GM12878 (cell line): ENCODE measurements at regions not wholly inside any gene's neighbourhood (a gene's known extent, or its start where the extent isn't known, plus 50 kb on each side); places are given as distances from the start of the nearest gene placed in this dataset.

Experiments used
- ATAC-seq: fragments of 200-7000 bp; cut with Tn5 transposase; 3 replicates; pipeline ENCODE4 v1.9.1; 2020; ENCODE audit warnings: mild to moderate bottlenecking, moderate library complexity
- BruUV-seq: library from RNA; stranded (reverse); fragments of 400-500 nt; replicated peaks from 2 replicates; lab custom pipeline; 2021; lab: Mats Ljungman, UMichigan
- CTCF ChIA-PET: fragments of 300-600 bp; sonication (Branson Sonifier 250); formaldehyde crosslinking; extraction: SDS; loops from one replicate; lab custom pipeline; 2021; ENCODE audit warnings: inconsistent platforms; lab: Yijun Ruan, JAX
- POLR2A ChIA-PET: fragments of 350-600 bp; formaldehyde crosslinking; extraction: SDS; loops from one replicate; lab custom pipeline; 2021; ENCODE audit warnings: inconsistent platforms; lab: Charles Lee
- RAD21 ChIA-PET: fragments of 300-600 bp; sonication (Branson Sonifier 250); formaldehyde crosslinking; loops from one replicate; lab custom pipeline; 2023; ENCODE audit warnings: antibody characterized with exemption; ENCODE audit not compliant: unreplicated experiment; lab: Charles Lee
- SMC1A ChIA-PET: fragments of 300-600 bp; sonication (Branson Sonifier 250); formaldehyde crosslinking; loops from one replicate; lab custom pipeline; 2023; ENCODE audit not compliant: unreplicated experiment, uncharacterized antibody; lab: Charles Lee
- DNase-seq: peaks from one replicate; pipeline ENCODE4 v3.0.0-alpha.2; 2011; ENCODE audit warnings: low read depth, low spot score
- FAIRE-seq: peaks from 3 replicates; lab custom pipeline; 2011; peaks lifted over from hg19 to GRCh38; lab: Jason Lieb, UNC
- H2AFZ ChIP-seq: 2 replicates; pipeline ENCODE4 v1.6.0; 2011; ENCODE audit warnings: low read depth, low read length, control low read depth; ENCODE audit not compliant: control insufficient read depth
- H3K27ac ChIP-seq: 2 replicates; pipeline ENCODE4 v1.5.1; 2011; ENCODE audit warnings: control low read depth; ENCODE audit not compliant: control insufficient read depth, insufficient read depth
- H3K27me3 ChIP-seq, 2 experiments: replicated peaks in 1 of 2; 2 replicates each; pipeline versions ENCODE4 v1.6.0 to v1.6.1; 2011; ENCODE audit warnings: low read length in 1 of 2; ENCODE audit not compliant: control insufficient read depth in 2 of 2, insufficient read depth in 2 of 2
- H3K36me3 ChIP-seq, 2 experiments: 2 replicates each; pipeline ENCODE4 v1.5.1; 2011; ENCODE audit warnings: low read length in 1 of 2; ENCODE audit not compliant: control insufficient read depth in 2 of 2, insufficient read depth in 2 of 2
- H3K4me1 ChIP-seq: 2 replicates; pipeline ENCODE4 v1.6.1; 2011; ENCODE audit warnings: mild to moderate bottlenecking, low read length, moderate library complexity, mixed read lengths; ENCODE audit not compliant: control insufficient read depth, insufficient read depth
- H3K4me2 ChIP-seq: 2 replicates; pipeline ENCODE4 v1.6.0; 2011; ENCODE audit warnings: control low read depth; ENCODE audit not compliant: control insufficient read depth, insufficient read depth
- H3K4me3 ChIP-seq: fragments of 200-600 bp; sonication (generic); 2 replicates; pipeline ENCODE4 v1.5.1; 2016
- H3K79me2 ChIP-seq: 2 replicates; pipeline ENCODE4 v1.6.0; 2011; ENCODE audit warnings: low read length; ENCODE audit not compliant: control insufficient read depth, insufficient read depth
- H3K9ac ChIP-seq: 2 replicates; pipeline ENCODE4 v1.8.0; 2011; ENCODE audit warnings: low read length, control low read depth, mixed read lengths; ENCODE audit not compliant: control insufficient read depth, insufficient read depth
- H3K9me3 ChIP-seq: replicated peaks from 3 replicates; pipeline ENCODE4 v1.5.1; 2011; ENCODE audit warnings: mild to moderate bottlenecking, low read length; ENCODE audit not compliant: control insufficient read depth, insufficient read depth
- H4K20me1 ChIP-seq: 2 replicates; pipeline ENCODE4 v1.6.0; 2011; ENCODE audit not compliant: control insufficient read depth, insufficient read depth
- ATF7 ChIP-seq: fragments of 450-650 bp; IDR thresholded peaks from 2 replicates; pipeline ENCODE4 v1.6.1; 2016; ENCODE audit warnings: low read depth, mild to moderate bottlenecking
- CHD1 ChIP-seq: IDR thresholded peaks from 2 replicates; pipeline ENCODE4 v1.6.1; 2012; ENCODE audit warnings: low read depth, low read length, improper control_type of control experiment
- EED ChIP-seq: sonication (generic); IDR thresholded peaks from 2 replicates; pipeline ENCODE4 v1.6.1; 2016; ENCODE audit warnings: antibody characterized with exemption, low read depth
- IRF4 ChIP-seq: IDR thresholded peaks from 2 replicates; pipeline ENCODE4 v1.6.1; 2011; ENCODE audit warnings: low read depth, low read length
- IRF5 ChIP-seq: fragments of 450-650 bp; IDR thresholded peaks from 2 replicates; pipeline ENCODE4 v1.6.1; 2017; ENCODE audit warnings: borderline replicate concordance
- JUNB ChIP-seq: IDR thresholded peaks from 2 replicates; pipeline ENCODE4 v1.6.1; 2016; ENCODE audit warnings: antibody characterized with exemption, mild to moderate bottlenecking
- LARP7 ChIP-seq: fragments of 450-650 bp; IDR thresholded peaks from 2 replicates; pipeline ENCODE4 v1.6.1; 2017; ENCODE audit warnings: mild to moderate bottlenecking
- NR2C2 ChIP-seq: IDR thresholded peaks from 2 replicates; pipeline ENCODE4 v1.6.1; 2011; ENCODE audit warnings: borderline replicate concordance, low read depth; ENCODE audit not compliant: control insufficient read depth, insufficient read length
- PAX5 ChIP-seq: IDR thresholded peaks from 2 replicates; pipeline ENCODE4 v1.6.1; 2011; ENCODE audit warnings: low read depth, low read length, borderline replicate concordance
- POLR2AphosphoS2 ChIP-seq: IDR thresholded peaks from 2 replicates; pipeline ENCODE4 v1.6.1; 2011; ENCODE audit warnings: low read depth, mild to moderate bottlenecking, low read length, improper control_type of control experiment, moderate library complexity
- SMAD1 ChIP-seq: fragments of 450-650 bp; IDR thresholded peaks from 2 replicates; pipeline ENCODE4 v1.6.1; 2018; ENCODE audit warnings: mild to moderate bottlenecking, low read depth; ENCODE audit not compliant: partially characterized antibody
- SREBF2 ChIP-seq: IDR thresholded peaks from 2 replicates; pipeline ENCODE4 v1.6.1; 2012; ENCODE audit warnings: mild to moderate bottlenecking, low read length
- ZBTB11 ChIP-seq: fragments of 450-650 bp; formaldehyde crosslinking; IDR thresholded peaks from 2 replicates; pipeline ENCODE4 v1.5.0; 2022; ENCODE audit warnings: mild to moderate bottlenecking, missing genetic modification characterization
- WGBS: methylation state at CpG from one replicate; pipeline ENCODE4 v1.1.6; 2016; ENCODE audit warnings: low lambda C conversion rate; ENCODE audit not compliant: insufficient replicate concordance, insufficient coverage; ENCODE audit errors: missing lambda C conversion rate; 5-methylcytosine and 5-hydroxymethylcytosine counted together
- in situ Hi-C: fragments of 300-500 bp; cut with MboI; formaldehyde crosslinking; loops from 9 replicates; pipeline ENCODE4 v1.14.3; 2018; ENCODE audit warnings: mixed read lengths
- intact Hi-C: fragments of 100-400 bp; cut with micrococcal nuclease; formaldehyde crosslinking; loops from one replicate; pipeline ENCODE4 v1.14.2; 2022; ENCODE audit not compliant: unreplicated experiment
- TF ChIP-seq, protein P1 (sequence below): IDR thresholded peaks from 2 replicates; pipeline ENCODE4 v1.6.1; 2011; ENCODE audit warnings: low read depth, mild to moderate bottlenecking, low read length, moderate library complexity, borderline replicate concordance; ENCODE audit errors: extremely low read depth
- TF ChIP-seq, protein P2 (sequence below): fragments of 450-650 bp; IDR thresholded peaks from 2 replicates; pipeline ENCODE4 v1.6.1; 2017; ENCODE audit warnings: mild to moderate bottlenecking, moderate library complexity

DNA sequence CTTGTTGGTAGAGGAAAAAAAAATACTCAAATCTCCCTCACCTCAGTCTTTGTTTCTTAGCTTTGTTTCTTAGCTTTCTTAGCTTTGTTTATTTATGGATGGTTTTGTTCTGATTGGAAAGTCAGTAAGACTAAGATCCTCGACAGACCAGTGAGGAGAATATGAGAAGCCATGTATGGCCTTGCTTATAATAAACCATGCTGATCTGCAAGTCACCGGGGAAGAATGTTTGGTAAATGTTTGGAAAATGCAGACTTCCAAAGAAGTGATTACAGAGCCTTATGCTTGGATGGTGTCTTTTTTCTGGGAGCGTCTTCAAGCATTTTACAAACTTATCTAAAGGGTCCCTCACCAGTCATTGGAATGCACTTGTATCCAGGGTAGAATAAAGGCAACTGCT lies 90.1 kb upstream of the NOCT start:
- no peak for ATAC-seq
- no TSS peak for BruUV-seq
- POLR2A ChIA-PET: no interaction called here
- Histone ChIP-seq H3K36me3 (no peaks in the 10 kb centered on the region), H3K4me3 (no peak overlapping the region), H3K4me2 (no peak overlapping the region), H3K9ac (no peak overlapping the region), H3K27ac (no peak overlapping the region), H3K27me3 (no peaks in the 10 kb centered on the region; a peak in 1 of 4 replicates), H3K79me2 (no peaks in the 10 kb centered on the region), H4K20me1 (no peaks in the 10 kb centered on the region), H2AFZ (no peak overlapping the region), H3K4me1 (no peaks in the 10 kb centered on the region), H3K9me3 (no peaks in the 10 kb centered on the region)
- FAIRE-seq: no peak
- DNase-seq: no peak
- WGBS: 37% methylated on average over 3 of the region's 3 CpGs
- SMC1A ChIA-PET: interaction anchor here (0.9 to 1.3 kb wide), 3 partner anchors 11 to 89 kb away, joined by 3 to 4 read pairs (median 3); no protein-coding TSS in a partner anchor
- RAD21 ChIA-PET: no interaction called here
- intact Hi-C loops: no loop called here
- CTCF ChIA-PET: interaction anchor here (0.9 to 1.2 kb wide), 5 partner anchors 8 to 105 kb away, joined by 3 to 5 read pairs (median 3); no protein-coding TSS in a partner anchor
- in situ Hi-C loops: no loop called here
- TF ChIP-seq ATF7 (no peak), CHD1 (no peak), IRF4 (no peak), SREBF2 (no peak), JUNB (no peak), EED (no peak), NR2C2 (no peak), LARP7 (no peak), PAX5 (no peak), ZBTB11 (CRISPR knock-in tag) (no peak), POLR2AphosphoS2 (no peak), IRF5 (no peak), SMAD1 (no peak)
- TF ChIP-seq, protein P1, sequence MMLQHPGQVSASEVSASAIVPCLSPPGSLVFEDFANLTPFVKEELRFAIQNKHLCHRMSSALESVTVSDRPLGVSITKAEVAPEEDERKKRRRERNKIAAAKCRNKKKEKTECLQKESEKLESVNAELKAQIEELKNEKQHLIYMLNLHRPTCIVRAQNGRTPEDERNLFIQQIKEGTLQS: no peak
- TF ChIP-seq, protein P2, sequence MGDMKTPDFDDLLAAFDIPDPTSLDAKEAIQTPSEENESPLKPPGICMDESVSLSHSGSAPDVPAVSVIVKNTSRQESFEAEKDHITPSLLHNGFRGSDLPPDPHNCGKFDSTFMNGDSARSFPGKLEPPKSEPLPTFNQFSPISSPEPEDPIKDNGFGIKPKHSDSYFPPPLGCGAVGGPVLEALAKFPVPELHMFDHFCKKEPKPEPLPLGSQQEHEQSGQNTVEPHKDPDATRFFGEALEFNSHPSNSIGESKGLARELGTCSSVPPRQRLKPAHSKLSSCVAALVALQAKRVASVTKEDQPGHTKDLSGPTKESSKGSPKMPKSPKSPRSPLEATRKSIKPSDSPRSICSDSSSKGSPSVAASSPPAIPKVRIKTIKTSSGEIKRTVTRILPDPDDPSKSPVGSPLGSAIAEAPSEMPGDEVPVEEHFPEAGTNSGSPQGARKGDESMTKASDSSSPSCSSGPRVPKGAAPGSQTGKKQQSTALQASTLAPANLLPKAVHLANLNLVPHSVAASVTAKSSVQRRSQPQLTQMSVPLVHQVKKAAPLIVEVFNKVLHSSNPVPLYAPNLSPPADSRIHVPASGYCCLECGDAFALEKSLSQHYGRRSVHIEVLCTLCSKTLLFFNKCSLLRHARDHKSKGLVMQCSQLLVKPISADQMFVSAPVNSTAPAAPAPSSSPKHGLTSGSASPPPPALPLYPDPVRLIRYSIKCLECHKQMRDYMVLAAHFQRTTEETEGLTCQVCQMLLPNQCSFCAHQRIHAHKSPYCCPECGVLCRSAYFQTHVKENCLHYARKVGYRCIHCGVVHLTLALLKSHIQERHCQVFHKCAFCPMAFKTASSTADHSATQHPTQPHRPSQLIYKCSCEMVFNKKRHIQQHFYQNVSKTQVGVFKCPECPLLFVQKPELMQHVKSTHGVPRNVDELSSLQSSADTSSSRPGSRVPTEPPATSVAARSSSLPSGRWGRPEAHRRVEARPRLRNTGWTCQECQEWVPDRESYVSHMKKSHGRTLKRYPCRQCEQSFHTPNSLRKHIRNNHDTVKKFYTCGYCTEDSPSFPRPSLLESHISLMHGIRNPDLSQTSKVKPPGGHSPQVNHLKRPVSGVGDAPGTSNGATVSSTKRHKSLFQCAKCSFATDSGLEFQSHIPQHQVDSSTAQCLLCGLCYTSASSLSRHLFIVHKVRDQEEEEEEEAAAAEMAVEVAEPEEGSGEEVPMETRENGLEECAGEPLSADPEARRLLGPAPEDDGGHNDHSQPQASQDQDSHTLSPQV: no peak
